ENCODE measurements at regions not wholly inside any gene's neighbourhood (a gene's known extent, or its start where the extent isn't known, plus 50 kb on each side); places are given as distances from the start of the nearest gene placed in this dataset.

- H3K4me3 ChIP-seq (ENCODE audit: low read depth, low read length) = no peak overlapping the region
- peak; percentile 45 for DNase-seq (ENCODE audit: low read depth)
- TF ChIP-seq CTCF (IDR thresholded peaks at IDR 0.05; ENCODE audit: insufficient read depth, low read depth, low read length, missing control alignments) = no peak
Measured at GRCh38 chr11:88402192-88402715, 64.7 kb upstream of the CTSC start.

- H3K4me3 ChIP-seq (ENCODE audit: low read depth, low read length) = no peak overlapping the region
- TF ChIP-seq CTCF (IDR thresholded peaks at IDR 0.05; ENCODE audit: insufficient read depth, low read depth, low read length, missing control alignments) = no peak
- DNase-seq (ENCODE audit: low read depth) = no peak
Measured at GRCh38 chr11:88398791-88399570, 61.4 kb upstream of the CTSC start.

DNA sequence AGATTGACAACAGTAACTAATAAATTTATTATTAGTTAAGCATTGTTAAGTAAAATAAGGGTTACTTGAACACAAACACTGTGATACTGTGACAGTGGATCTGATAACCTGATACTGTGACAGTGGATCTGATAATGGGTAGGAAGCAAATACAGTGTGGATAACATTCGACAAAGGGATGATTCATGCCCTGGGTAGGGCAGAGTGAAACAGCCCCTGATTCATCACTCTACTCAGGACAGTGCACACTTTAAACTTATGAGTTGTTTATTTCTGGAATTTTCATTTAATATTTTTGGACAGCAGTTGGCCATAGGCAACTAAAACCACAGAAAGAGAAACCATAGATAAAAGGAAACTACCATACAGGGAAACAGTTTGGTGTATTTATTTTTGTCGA lies 60.8 kb upstream of the CTSC start:
- TF ChIP-seq CTCF (IDR thresholded peaks at IDR 0.05; ENCODE audit: insufficient read depth, low read depth, low read length, missing control alignments) = no peak
- H3K4me3 ChIP-seq (ENCODE audit: low read depth, low read length) = no peak overlapping the region
- peak; percentile 13 for DNase-seq (ENCODE audit: low read depth)

GRCh38 chr11:88390254-88390653 lies 52.7 kb upstream of the CTSC start:
- DNase-seq (ENCODE audit: low read depth) = no peak
- H3K4me3 ChIP-seq (ENCODE audit: low read depth, low read length) = no peak overlapping the region
- no peak for TF ChIP-seq CTCF (IDR thresholded peaks at IDR 0.05; ENCODE audit: insufficient read depth, low read depth, low read length, missing control alignments)

- no peak for TF ChIP-seq CTCF (IDR thresholded peaks at IDR 0.05; ENCODE audit: insufficient read depth, low read depth, low read length, missing control alignments)
- no peak for DNase-seq (ENCODE audit: low read depth)
Measured at GRCh38 chr11:88387957-88388356, 50.4 kb upstream of the CTSC start.

More at GRCh38 chr11:88387957-88388356, 50.4 kb upstream of the CTSC start:
- no peak overlapping the region for H3K4me3 ChIP-seq (ENCODE audit: low read depth, low read length)
